NCI-H345 (cell line): ENCODE measurements at regions not wholly inside any gene's neighbourhood (a gene's known extent, or its start where the extent isn't known, plus 50 kb on each side); places are given as distances from the start of the nearest gene placed in this dataset.
"Not testable (repeated sequence)": the region's sequence is repeated elsewhere in the genome, so short reads cannot be mapped to it uniquely, and the experiment has no call there.

Source experiments
- DNase-seq: peaks from one replicate; lab custom pipeline; 2025; lab: John Stamatoyannopoulos, UW

DNA sequence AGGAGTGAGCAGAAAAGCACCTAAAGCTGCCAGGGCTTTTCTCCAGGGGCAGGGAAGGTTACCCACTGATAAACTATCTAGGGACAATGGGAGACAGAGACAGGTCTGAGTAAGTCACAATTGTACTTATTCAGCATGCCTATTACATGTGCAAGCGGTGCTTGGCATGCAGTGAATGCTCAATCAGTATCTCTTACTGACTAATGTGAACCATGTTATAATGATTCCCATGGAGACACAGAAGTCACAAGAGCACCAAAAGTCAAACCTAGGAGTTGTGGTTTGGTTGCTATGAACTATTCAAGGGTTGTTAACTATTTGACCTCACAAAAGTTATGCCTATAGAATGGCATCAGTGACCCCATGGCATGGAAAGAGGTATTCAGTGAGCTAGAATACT is 50.0 kb upstream of the RASGRP1 start:
- DNase-seq: no peak

DNA sequence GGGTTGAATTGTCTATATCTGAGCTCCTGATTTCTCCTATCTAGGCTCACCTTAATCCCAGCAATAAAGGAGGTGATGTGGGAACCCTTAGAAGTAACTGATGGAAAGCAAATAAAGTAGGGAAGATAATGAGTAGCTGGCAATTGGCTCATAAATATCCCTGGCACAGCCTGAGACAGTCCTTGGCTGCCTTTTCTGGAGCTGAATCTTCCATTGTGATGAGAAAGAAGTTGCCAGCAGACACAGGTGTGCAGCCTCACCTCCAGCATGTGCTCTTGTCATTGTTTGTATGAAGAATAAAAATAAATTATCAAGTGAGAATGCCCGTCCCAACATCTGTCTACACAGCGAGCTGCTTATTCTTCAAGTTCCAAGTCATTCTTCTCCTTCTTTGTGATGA is 53.2 kb upstream of the RASGRP1 start:
- no peak for DNase-seq

GRCh38 chr15:38618242-38618955 is 53.8 kb upstream of the RASGRP1 start:
- DNase-seq: no peak

- no peak for DNase-seq
These were observed 55.5 kb upstream of the RASGRP1 start for GRCh38 chr15:38620098-38620497.

- no peak for DNase-seq
These were observed 56.4 kb upstream of the RASGRP1 start for GRCh38 chr15:38620851-38621594.

DNA sequence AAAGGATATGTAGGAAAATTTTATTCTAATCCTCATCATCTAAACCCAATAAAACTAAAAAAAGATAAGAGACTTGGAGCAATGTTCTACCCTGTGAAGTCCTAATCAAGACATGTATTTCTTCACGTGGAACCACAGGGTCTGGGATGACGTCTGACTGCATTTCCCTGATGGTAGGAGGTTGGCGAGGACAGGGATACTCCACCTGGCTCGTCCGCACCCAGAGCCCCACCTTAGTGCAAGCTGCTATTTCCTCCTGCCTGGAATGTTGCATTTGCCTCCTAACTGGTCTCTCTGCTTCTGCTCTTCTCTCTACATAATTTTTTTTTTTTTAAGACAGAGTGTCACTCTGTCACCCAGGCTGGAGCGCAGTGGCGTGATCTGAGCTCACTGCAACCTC is 57.7 kb upstream of the RASGRP1 start:
- no peak for DNase-seq

GRCh38 chr15:38622908-38623307 is 58.3 kb upstream of the RASGRP1 start:
- no peak for DNase-seq

DNA sequence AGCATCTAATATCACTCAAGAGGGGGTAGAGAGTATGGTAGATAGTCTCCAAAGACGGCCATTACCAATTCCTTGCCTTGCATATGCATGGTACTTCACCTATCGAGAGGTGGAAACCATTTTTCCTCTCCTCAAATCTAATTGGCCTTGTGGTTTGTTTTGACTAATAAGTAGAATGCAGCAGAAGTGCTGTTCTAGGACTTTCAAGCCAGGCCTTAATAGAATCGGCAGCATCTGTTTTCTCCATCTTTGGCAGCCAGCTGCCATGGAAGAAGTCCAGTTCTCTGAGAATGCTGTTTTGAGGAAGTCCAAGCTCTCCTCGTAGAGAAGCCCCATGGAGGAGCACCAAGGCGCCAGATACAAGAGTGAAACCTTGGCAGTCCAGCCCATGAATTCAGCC is 59.1 kb upstream of the RASGRP1 start:
- DNase-seq: no peak

- DNase-seq: no peak
These were observed 59.9 kb upstream of the RASGRP1 start for GRCh38 chr15:38624244-38625205.

GRCh38 chr15:38625886-38626285 is 61.3 kb upstream of the RASGRP1 start:
- DNase-seq: no peak

DNA sequence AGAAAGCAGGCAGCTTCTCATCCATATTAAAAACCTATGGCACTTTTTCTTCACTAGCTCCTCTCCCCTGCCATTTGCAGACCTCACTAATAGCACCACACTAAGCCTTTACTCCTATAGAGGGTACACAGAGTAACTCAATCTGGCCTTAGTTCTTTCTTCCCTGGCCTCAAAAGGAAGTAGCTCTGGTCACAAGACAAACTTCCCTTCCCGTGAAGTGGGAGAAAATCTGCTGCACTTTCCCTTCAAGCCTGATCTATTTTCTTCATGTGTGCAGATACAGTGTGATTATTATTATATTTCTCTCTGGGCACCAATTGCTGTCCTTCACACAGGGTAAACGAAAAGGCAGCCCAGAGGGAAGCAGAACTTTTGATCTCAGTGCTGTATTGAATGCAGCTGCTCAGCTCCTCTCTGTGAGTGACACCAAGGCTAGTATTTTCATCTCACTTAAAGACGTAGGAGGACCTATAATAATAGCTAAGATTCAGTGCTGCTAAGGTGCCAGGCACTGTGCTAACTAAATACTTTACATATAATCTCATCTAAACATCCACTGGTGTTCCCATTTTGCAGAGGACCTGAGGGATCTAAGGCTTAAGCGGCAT is 61.9 kb upstream of the RASGRP1 start:
- no peak for DNase-seq

DNA sequence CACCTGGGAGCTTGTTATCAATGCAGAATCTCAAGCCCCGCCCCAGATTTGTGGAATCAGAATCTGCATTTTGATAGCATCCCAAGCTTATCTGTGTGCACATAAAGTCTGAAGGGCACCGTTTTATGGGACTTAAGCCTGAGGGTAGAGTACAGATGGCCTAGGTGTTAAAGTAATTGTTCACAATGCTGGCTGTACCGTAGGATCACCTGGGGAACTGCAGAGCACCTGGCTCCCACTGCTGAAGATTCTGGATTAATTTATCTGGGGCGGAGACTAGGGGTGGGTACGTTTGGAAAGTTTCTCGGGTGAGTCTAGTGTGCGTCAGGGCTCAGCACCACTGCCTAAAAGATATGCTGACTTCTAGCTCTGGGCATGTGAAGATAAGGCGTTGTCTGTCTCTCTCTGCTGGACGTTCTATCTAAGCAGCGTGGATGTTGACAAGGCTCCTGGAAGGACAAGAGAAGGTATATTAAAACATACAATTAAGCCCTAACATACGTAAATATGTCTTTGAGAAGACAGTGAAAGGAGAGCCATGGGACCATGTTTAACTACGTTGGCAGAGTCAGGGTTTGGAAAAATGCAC is 63.2 kb upstream of the RASGRP1 start:
- DNase-seq: no peak

- no peak for DNase-seq
These were observed 66.8 kb upstream of the RASGRP1 start for GRCh38 chr15:38631119-38632075.

DNA sequence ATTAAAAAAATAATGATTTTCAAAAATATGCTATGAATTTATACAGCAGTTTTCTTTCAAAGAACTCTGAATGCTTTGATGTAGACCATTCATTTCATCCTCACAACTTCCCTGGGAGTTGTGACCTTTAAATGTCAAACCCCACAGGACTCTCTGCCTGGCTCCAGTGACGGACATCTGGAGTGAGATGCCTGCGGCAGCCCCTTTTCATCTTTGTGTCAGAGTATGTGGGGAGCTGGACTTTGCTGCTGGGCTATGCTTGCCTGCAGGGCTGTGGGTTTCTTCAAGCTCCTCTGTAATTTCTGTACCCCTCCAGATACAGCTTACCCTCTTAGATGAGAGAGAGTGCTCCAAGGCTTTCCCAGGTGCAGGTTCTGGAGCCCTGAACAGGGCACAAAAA is 70.6 kb upstream of the RASGRP1 start:
- no peak for DNase-seq

- DNase-seq: no peak
These were observed 72.0 kb upstream of the RASGRP1 start for GRCh38 chr15:38636597-38636996.

DNA sequence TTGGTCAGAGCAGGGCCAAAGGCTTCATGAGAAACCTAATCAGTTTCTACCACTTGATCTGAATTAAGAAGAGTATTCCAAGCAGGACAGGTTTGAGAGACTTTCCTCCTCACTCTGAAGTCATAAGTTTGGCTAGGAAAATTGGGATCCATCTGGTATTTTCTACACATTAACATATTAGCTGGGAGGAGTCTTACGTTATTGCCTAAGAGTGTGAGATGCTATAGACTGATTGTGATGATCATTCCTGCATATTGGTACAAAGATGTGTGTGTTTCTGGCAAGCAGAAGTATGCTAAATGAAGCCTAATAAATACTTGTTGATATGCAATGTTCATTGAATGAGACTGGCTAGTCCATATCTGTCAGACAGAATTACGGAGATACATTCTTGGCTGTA is 73.5 kb upstream of the RASGRP1 start:
- DNase-seq: no peak

DNA sequence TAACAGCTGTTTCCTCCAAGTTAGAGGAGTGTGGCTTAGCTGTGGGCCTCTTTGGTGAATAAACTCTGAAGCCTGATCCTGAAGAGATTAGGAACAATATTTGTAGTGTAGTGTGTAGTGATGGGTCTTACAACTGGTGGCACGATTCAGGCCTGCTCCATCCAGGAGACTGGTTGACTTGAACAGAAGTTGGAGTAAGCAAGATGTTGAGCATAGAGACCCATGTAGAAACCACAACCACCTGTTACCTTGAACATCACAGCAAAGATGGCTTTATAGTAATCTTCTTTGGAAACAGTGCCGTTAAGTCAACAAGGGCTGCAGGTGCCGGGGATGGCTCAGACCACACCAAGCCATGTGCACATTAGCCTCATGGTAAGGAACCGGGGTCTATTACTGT is 74.2 kb upstream of the RASGRP1 start:
- no peak for DNase-seq

DNA sequence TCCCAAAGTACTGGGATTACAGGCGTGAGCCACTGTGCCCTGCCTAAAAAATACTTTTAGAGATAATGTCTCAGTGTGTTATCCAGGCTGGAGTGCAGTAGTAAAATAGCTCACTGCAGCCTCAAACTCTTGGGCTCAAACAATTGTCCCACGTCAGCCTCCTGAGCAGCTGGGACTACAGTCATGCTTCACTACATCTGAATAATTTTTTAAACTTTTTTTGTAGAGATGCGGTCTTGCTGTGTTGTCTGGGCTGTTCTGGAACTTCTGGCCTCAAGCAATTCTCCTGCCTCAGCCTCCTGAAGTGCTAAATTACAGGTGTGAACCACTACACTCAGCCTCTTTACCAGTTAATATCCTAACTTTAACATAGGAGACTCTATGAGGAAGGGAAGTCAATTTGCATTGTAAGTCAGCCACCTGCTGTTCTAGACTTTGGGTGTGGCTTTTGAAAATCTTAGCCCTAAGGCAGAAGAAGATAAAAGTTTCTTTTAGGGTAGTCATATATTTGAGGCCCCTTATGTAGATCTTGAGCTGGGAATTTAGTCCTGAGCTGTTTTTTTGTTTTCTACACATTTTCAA is 78.2 kb upstream of the RASGRP1 start:
- no peak for DNase-seq

GRCh38 chr15:38644353-38644752 is 79.7 kb upstream of the RASGRP1 start:
- DNase-seq: not testable (repeated sequence)

GRCh38 chr15:38646716-38647115 is 82.1 kb upstream of the RASGRP1 start:
- DNase-seq: no peak
